HEK293T (cell line): ENCODE measurements at regions not wholly inside any gene's neighbourhood (a gene's known extent, or its start where the extent isn't known, plus 50 kb on each side); places are given as distances from the start of the nearest gene placed in this dataset.

Source experiments
- CTCF ChIA-PET: fragments of 350-600 bp; formaldehyde crosslinking; extraction: SDS; loops from one replicate; lab custom pipeline; 2021; ENCODE audit warnings: antibody characterized with exemption, inconsistent platforms; lab: Yijun Ruan, JAX
- POLR2A ChIA-PET: fragments of 350-600 bp; formaldehyde crosslinking; extraction: SDS; loops from one replicate; lab custom pipeline; 2020; ENCODE audit warnings: antibody characterized with exemption, inconsistent platforms; lab: Yijun Ruan, JAX
- DNase-seq: peaks from one replicate; pipeline ENCODE4 v3.0.0; 2012; ENCODE audit warnings: mixed read lengths; ENCODE audit errors: extremely low spot score
- ARNT ChIP-seq: fragments of 450-650 bp; IDR thresholded peaks from 2 replicates; pipeline ENCODE4 v1.6.1; 2017; ENCODE audit warnings: mild to moderate bottlenecking
- BHLHE40 ChIP-seq: fragments of 450-650 bp; IDR thresholded peaks from 2 replicates; pipeline ENCODE4 v1.6.1; 2016; ENCODE audit warnings: mild to moderate bottlenecking, moderate library complexity, borderline replicate concordance
- CTBP1 ChIP-seq: fragments of 450-650 bp; IDR thresholded peaks from 2 replicates; pipeline ENCODE4 v1.6.1; 2016; ENCODE audit warnings: borderline replicate concordance
- ELF4 ChIP-seq: fragments of 450-650 bp; IDR thresholded peaks from 2 replicates; pipeline ENCODE4 v1.6.1; 2017; ENCODE audit warnings: antibody characterized with exemption
- FOXA1 ChIP-seq: fragments of 450-650 bp; IDR thresholded peaks from 2 replicates; pipeline ENCODE4 v1.6.1; 2016; ENCODE audit warnings: mild to moderate bottlenecking
- FOXK2 ChIP-seq: fragments of 450-650 bp; IDR thresholded peaks from 2 replicates; pipeline ENCODE4 v1.6.1; 2016; ENCODE audit warnings: mild to moderate bottlenecking
- FOXM1 ChIP-seq: fragments of 450-650 bp; IDR thresholded peaks from 2 replicates; pipeline ENCODE4 v1.6.1; 2017; ENCODE audit warnings: mild to moderate bottlenecking, borderline replicate concordance
- HDGF ChIP-seq: fragments of 450-650 bp; IDR thresholded peaks from 2 replicates; pipeline ENCODE4 v1.6.1; 2017; ENCODE audit warnings: antibody characterized with exemption, borderline replicate concordance
- L3MBTL2 ChIP-seq: fragments of 450-650 bp; conservative IDR thresholded peaks from 2 replicates; pipeline ENCODE4 v1.6.1; 2016; ENCODE audit warnings: mild to moderate bottlenecking
- LEF1 ChIP-seq: fragments of 450-650 bp; IDR thresholded peaks from 2 replicates; pipeline ENCODE4 v1.6.1; 2017; ENCODE audit warnings: mild to moderate bottlenecking, borderline replicate concordance
- NFRKB ChIP-seq: fragments of 450-650 bp; IDR thresholded peaks from 2 replicates; pipeline ENCODE4 v1.6.1; 2016; ENCODE audit warnings: mild to moderate bottlenecking, moderate library complexity
- SP1 ChIP-seq: fragments of 450-650 bp; IDR thresholded peaks from 2 replicates; pipeline ENCODE4 v1.6.1; 2017
- SUZ12 ChIP-seq: fragments of 450-650 bp; IDR thresholded peaks from 2 replicates; pipeline ENCODE4 v1.6.1; 2016; ENCODE audit warnings: mild to moderate bottlenecking
- TARDBP ChIP-seq: fragments of 450-650 bp; IDR thresholded peaks from 2 replicates; pipeline ENCODE4 v1.6.1; 2016
- ZNF384 ChIP-seq: fragments of 450-650 bp; IDR thresholded peaks from 2 replicates; pipeline ENCODE4 v1.6.1; 2016
- TF ChIP-seq, protein P1 (sequence below): fragments of 450-650 bp; IDR thresholded peaks from 2 replicates; pipeline ENCODE4 v1.6.1; 2016

DNA sequence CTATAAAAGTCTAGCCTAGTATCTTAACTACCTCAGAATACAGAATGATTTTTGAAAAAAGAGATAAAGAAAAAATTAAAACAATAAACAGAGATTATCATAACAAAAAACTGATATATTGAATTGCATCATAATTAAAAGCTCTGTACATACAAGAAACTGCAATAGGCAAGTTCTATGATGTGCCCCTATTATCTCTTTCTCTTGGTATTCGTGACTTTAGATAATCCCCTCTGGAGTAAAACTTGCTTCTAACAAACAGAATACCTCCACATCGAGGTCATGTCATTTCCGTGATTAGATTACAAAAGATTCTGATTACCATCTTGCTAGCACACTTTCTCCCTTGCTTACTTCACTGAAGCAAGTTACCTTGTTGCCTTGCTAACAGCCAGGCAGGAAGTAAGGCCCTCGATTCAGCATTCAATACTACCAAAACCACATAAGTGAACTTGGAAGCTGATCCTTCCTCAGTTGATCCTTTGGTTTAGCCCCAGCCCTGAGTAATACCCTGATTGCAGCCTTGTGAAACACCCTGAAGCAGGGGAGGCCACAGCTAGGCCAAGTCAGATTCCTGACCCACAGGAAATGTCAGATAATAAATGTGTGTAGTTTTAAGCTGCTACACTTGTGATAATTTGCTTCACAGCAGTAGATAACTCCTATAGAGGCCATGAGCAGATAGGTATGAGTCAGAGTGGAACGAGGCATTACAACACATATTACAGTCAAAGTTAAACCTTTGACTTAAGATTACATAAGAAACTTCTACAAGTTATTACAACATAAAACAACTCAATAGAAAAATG lies 53.7 kb upstream of the TMX4 start:
- no peak for DNase-seq
- CTCF ChIA-PET: interaction anchor here (0.7 kb wide), 1 partner anchor 1179 kb away, joined by 3 read pairs; no protein-coding TSS in a partner anchor
- POLR2A ChIA-PET: interaction anchor here (1.0 kb wide), 1 partner anchor 11 kb away, joined by 3 read pairs; no protein-coding TSS in a partner anchor
- TF ChIP-seq FOXM1 (no peak), HDGF (no peak), ARNT (no peak)
- TF ChIP-seq, protein P1, sequence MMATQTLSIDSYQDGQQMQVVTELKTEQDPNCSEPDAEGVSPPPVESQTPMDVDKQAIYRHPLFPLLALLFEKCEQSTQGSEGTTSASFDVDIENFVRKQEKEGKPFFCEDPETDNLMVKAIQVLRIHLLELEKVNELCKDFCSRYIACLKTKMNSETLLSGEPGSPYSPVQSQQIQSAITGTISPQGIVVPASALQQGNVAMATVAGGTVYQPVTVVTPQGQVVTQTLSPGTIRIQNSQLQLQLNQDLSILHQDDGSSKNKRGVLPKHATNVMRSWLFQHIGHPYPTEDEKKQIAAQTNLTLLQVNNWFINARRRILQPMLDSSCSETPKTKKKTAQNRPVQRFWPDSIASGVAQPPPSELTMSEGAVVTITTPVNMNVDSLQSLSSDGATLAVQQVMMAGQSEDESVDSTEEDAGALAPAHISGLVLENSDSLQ: no peak

DNA sequence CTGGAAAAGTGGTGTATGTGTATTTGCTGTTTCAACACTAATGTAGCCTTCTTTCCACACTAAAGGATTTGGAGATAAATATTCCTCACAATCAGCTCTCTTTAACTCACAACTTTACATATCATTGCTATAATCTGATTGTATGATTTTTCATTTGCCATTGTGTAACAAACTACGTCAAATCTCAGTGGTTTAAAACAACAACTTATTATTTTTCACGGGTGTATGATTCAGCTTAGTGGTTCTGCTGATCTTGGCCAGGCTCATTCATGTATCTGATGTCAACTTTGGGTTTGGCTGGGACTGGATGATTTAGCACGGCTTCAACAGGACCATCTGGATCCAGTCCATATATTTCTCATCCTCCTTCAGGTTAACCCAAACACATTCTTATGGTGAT lies 55.4 kb upstream of the TMX4 start:
- TF ChIP-seq TARDBP (no peak), SP1 (no peak), CTBP1 (no peak), LEF1 (no peak), FOXK2 (no peak)
- TF ChIP-seq, protein P1: no peak
- DNase-seq: no peak
- ChIA-PET CTCF (no interaction called here), POLR2A (no interaction called here)

DNA sequence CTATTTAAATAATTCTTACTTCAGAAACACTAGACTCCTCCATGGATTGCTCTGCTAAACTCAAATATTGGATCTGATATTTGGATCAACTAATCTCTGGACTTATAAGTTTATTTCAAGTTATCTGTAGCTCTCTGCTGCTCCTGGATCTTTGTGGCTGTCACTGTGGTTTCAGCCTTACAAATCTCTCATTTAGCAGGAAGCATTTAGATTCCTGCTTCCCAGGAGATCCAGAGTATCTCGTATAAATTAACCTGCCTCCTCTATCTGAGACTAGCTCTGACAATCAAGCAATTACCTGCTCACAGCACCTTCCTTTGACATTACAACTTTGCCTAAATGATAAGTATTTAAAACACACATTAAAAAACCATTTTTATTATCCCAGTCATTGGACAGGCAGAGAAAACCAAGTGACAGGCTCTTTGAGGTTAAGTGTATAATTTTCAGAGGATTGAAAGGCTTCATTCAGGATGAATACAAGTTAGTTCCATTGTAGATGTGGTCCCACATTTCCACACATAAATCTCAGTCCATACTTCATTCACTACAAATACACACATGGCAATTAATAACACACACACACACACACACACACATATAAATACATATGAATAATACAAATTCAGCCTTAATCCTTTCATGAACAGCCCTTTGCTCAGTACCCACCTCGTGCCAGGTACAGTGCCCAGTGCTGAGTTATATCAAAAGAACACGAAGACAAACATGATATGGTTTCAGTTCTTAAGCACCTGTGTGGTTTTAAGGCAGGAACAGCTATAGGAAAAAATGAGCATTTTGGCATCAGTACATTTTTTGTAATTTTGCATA lies 55.5 kb upstream of the PLCB1 start:
- no peak for DNase-seq
- TF ChIP-seq FOXA1: no peak
- no peak for TF ChIP-seq HDGF
- no peak for TF ChIP-seq ARNT
- TF ChIP-seq SUZ12: no peak
- TF ChIP-seq ELF4: no peak
- no peak for TF ChIP-seq BHLHE40
- no peak for TF ChIP-seq CTBP1
- no peak for TF ChIP-seq NFRKB
- POLR2A ChIA-PET: no interaction called here
- CTCF ChIA-PET: no interaction called here

DNA sequence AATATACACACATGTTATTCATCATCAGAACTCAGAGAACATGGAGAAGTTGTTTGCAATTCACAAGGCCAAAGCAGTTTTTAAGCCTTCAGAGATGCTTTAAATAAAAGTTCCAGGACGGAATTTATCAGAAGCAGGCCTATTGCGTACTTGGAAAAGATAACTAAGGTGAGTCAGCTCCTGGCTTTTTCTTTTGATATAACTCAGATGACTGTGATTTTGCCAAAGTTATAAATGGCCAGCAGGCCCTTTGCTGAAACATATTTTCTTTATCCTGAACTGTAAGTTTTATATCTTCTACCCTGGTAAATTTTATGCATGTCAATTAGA lies 55.0 kb upstream of the PLCB1 start:
- ChIA-PET CTCF (no interaction called here), POLR2A (no interaction called here)

DNA sequence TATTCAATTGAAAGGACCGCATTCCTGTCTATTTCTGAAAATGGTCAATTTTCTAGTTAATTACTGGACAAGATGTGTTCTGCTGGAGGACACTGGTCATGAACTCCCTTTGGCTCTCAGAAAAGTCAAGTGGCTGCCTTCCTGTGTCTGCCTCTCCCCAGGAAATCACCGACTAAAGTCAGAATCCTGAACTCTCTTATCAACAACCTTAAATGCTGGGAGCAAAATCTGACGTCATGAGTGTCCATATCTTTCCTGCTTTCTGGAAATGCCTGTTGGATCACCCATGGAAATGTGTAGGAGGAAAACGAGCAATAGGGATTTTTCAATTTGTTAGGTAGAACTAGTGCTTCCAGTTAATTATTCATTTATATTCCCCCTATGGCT lies 53.5 kb upstream of the PLCB1 start:
- no peak for TF ChIP-seq FOXK2
- TF ChIP-seq L3MBTL2: no peak
- TF ChIP-seq ZNF384: no peak
- no peak for TF ChIP-seq BHLHE40
- no peak for TF ChIP-seq SUZ12
- no peak for TF ChIP-seq FOXM1
- TF ChIP-seq HDGF: no peak
- TF ChIP-seq ELF4: no peak
- TF ChIP-seq CTBP1: no peak
- no peak for TF ChIP-seq SP1
- no peak for TF ChIP-seq LEF1
- TF ChIP-seq ARNT: no peak
- no peak for TF ChIP-seq NFRKB
- TF ChIP-seq FOXA1: no peak
- TF ChIP-seq TARDBP: no peak
- TF ChIP-seq, protein P1: no peak
- DNase-seq: no peak
- ChIA-PET CTCF (no interaction called here), POLR2A (no interaction called here)

More for the DNA sequence above, 55.0 kb upstream of the PLCB1 start:
- TF ChIP-seq, protein P1: no peak
- TF ChIP-seq ARNT: no peak
- TF ChIP-seq L3MBTL2: no peak
- TF ChIP-seq CTBP1: no peak
- TF ChIP-seq NFRKB: no peak
- TF ChIP-seq FOXA1: no peak
- no peak for TF ChIP-seq ZNF384
- TF ChIP-seq BHLHE40: no peak
- TF ChIP-seq TARDBP: no peak
- no peak for DNase-seq

DNA sequence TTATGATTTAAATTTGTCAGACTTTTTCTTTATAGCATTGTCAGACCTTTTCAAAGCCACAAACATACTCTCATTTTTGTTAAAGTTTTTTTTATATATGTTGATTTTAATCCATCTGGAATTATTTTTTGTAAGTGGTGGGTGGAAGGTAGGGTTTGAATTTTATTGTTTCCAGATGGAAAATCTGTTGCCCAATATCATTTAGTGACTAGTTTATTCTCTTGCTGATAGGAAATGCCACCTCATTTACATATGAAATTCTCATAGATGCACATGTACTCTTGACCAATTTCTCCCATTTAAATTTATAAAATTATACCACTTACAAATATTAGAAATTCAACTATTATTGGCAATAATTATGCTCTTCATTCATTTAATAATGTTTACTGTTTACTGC lies 52.1 kb upstream of the PLCB1 start:
- POLR2A ChIA-PET: no interaction called here
- DNase-seq: no peak
- CTCF ChIA-PET: no interaction called here
- TF ChIP-seq CTBP1: no peak
- no peak for TF ChIP-seq FOXK2
- TF ChIP-seq SUZ12: no peak
- no peak for TF ChIP-seq ARNT
- TF ChIP-seq L3MBTL2: no peak
